Stomach (tissue), 4 donors: ENCODE measurements at regions not wholly inside any gene's neighbourhood (a gene's known extent, or its start where the extent isn't known, plus 50 kb on each side); places are given as distances from the start of the nearest gene placed in this dataset.

Source experiments
- EP300 ChIP-seq: sonication (generic); formaldehyde crosslinking; IDR thresholded peaks from one replicate; pipeline ENCODE4 v1.6.1; 2017; ENCODE audit warnings: antibody characterized with exemption
- POLR2A ChIP-seq, 4 donors: fragments of 450-650 bp; IDR thresholded peaks; one replicate each; pipeline ENCODE4 v1.6.1; 2016; ENCODE audit warnings: antibody characterized with exemption in 4 of 4, control low read depth in 2 of 4, mild to moderate bottlenecking in 1 of 4, moderate library complexity in 1 of 4
- POLR2AphosphoS5 ChIP-seq, 3 donors: sonication (generic); formaldehyde crosslinking; IDR thresholded peaks; one replicate each; pipeline ENCODE4 v1.6.1; 2016; ENCODE audit warnings: antibody characterized with exemption in 3 of 3
- TF ChIP-seq, protein P1 (sequence below), 7 experiments: fragments of 450-650 bp in 4 of 7; fragments of 200-600 bp in 3 of 7; sonication (generic) in 3 of 7; IDR thresholded peaks; one replicate each; pipeline ENCODE4 v1.5.1; 2016 to 2019; ENCODE audit warnings: antibody characterized with exemption in 7 of 7, control low read depth in 2 of 7, mild to moderate bottlenecking in 1 of 7

DNA sequence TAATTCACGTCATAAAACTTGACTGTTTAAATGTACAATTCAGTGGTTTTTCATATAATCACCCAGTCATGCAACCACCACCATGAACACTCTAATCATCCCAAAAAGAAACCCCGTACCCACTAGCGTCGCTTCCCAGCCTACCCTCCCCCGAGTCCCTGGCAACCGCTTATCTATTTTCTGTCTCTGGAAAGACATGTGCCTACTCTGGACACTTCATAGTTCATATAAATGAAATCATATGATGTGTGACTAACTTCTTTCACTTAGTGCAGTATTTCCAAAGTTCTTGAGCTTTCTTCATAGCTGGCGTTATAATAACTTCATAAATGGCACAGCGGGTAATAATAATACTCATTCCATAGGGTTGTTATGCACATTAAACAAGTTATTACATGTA, 215.2 kb downstream of the MYLK4 start:
- TF ChIP-seq, protein P1, sequence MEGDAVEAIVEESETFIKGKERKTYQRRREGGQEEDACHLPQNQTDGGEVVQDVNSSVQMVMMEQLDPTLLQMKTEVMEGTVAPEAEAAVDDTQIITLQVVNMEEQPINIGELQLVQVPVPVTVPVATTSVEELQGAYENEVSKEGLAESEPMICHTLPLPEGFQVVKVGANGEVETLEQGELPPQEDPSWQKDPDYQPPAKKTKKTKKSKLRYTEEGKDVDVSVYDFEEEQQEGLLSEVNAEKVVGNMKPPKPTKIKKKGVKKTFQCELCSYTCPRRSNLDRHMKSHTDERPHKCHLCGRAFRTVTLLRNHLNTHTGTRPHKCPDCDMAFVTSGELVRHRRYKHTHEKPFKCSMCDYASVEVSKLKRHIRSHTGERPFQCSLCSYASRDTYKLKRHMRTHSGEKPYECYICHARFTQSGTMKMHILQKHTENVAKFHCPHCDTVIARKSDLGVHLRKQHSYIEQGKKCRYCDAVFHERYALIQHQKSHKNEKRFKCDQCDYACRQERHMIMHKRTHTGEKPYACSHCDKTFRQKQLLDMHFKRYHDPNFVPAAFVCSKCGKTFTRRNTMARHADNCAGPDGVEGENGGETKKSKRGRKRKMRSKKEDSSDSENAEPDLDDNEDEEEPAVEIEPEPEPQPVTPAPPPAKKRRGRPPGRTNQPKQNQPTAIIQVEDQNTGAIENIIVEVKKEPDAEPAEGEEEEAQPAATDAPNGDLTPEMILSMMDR (IDR thresholded peaks at IDR 0.05) = no peak
- TF ChIP-seq POLR2A (IDR thresholded peaks at IDR 0.05) (no peak), EP300 (no peak), POLR2AphosphoS5 (IDR thresholded peaks at IDR 0.05) (no peak)
